ENCODE measurements at regions not wholly inside any gene's neighbourhood (a gene's known extent, or its start where the extent isn't known, plus 50 kb on each side); places are given as distances from the start of the nearest gene placed in this dataset.
"Not testable (repeated sequence)": the region's sequence is repeated elsewhere in the genome, so short reads cannot be mapped to it uniquely, and the experiment has no call there.

DNA sequence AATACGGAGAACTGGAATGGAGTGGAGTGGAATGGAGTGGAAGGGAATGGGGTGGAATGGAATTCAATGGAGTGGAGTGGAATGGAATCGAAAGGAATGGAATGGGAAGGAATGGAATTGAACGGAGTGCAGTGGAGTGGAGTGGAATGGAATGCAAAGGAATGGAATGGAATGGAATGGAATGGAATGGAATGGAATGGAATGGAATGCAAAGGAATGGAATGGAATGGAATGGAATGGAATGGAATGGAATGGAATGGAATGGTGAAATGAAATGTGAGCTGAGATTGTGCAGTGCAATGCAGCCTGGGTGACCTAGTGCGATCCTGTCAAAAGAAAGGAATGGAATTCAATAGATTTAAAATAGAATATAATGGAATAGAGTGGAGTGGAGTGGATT is 357.3 kb upstream of the WSB1 start:
- not testable (repeated sequence) for DNase-seq

DNA sequence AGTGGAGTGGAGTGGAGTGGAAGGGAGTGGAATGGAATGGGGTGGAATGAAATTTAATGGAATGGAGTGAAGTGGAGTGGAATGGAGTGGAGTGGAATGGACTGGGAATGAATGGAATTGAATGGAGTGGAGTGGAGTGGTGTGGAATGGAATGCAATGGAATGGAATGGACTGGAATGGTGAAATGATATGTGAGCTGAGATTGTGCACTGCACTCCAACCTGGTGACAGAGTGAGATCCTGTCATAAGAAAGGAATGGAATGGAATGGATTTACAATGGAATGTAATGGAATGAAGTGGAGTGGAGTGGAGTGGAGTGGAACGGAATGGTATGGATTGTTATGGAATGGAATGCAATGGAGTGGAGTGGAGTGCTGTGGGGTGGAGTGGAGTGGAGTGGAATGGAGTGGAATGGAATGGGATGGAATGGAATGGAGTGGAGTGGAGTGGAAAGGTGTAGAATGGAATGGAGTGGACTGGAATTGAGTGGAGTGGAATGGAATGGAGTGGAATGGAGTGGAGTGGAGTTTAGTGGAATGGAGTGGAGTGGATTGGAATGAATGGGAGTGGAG is 356.1 kb upstream of the WSB1 start:
- DNase-seq: not testable (repeated sequence)

DNA sequence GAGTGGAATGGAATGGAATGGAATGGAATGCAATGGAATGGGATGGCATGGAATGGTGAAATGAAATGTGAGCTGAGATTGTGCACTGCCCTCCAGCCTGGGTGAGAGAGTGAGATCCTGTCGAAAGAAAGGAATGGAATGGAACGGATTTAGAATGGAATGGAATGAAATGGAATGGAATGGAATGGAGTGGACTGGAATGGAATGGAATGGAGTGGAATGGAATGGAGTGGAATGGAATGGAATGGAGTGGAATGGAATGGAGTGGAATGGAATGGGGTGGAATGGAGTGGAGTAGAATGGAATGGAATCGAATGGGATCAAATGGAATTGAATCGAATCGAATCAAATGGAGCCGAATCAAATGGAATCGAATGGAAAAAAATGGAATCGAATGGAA is 354.2 kb upstream of the WSB1 start:
- DNase-seq: not testable (repeated sequence)

DNA sequence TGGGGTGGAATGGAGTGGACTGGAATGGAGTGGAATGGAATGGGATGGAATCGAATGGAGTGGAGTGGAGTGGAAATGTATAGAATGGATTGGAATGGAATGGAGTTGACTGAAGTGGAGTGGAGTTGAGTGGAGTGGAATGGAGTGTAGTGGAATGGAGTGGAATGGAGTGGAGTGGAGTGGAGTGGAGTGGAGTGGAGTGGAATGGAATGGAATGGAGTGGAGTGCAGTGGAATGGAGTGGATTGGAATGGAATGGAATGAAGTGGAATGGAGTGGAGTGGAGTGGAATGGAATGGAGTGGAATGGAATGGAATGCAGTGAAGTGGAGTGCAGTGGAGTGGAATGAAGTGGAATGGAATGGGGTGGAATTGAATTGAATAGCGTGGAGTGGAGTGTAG is 353.3 kb upstream of the WSB1 start:
- not testable (repeated sequence) for DNase-seq

DNA sequence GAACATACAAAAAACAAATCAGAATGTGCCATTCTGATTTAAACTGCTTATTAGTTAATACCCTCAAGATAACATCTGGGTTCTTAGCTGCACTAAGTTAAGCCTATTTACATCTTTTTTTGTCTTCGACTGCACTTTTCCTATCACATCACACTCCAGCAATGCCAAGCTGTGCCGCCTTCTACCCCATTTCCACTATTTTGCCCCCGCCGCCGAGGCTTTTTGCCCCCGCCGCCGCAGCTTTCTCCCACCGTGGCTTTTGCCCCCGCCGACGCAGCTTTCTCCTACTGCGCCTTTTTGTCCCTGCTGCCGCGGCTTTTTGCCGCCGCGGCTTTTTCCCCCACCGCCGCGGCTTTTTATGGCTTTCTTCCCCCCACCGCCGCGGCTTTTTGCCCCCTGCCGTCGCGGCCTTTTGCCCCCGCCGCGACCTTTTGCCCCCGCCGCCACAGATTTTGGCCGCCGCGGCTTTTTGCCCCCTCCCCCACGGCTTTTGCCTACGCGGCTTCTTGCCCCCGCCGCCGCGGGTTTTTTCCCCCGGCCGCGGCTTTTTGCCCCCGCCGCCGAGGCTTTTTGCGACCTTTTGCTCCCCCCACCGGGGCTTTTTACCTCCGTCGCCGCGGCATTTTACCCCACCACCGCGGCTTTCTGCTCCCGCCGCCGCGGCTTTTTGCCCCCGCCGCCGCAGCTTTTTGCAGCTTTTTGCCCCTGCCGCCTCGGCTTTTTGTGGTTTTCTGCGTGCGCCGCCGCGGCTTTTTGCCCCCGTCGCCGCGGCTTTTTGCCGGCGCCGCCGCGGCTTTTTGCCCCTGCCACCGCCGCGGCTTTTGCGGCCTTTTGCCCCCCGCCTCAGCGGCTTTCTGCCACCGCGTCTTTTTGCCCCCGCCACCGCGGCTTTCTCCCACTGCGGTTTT is 331.4 kb upstream of the WSB1 start:
- no peak for DNase-seq

DNA sequence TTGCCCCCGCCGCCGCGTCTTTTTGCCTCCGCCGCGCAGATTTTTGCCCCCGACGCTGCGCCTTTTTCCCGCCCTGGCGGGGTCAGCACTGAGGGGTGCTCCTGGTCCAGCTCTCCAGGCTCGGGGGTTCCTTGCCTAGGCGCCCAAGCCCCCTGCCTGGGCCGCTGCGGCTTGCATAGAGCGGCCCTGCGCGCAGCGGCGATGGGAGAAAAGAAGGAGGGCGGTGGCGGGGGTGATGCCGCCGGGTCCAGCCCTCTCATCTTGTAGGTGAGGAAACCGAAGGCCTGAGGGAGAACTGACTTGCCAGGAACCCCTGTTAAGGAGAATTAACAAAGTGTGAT is 330.8 kb upstream of the WSB1 start:
- no peak for DNase-seq

DNA sequence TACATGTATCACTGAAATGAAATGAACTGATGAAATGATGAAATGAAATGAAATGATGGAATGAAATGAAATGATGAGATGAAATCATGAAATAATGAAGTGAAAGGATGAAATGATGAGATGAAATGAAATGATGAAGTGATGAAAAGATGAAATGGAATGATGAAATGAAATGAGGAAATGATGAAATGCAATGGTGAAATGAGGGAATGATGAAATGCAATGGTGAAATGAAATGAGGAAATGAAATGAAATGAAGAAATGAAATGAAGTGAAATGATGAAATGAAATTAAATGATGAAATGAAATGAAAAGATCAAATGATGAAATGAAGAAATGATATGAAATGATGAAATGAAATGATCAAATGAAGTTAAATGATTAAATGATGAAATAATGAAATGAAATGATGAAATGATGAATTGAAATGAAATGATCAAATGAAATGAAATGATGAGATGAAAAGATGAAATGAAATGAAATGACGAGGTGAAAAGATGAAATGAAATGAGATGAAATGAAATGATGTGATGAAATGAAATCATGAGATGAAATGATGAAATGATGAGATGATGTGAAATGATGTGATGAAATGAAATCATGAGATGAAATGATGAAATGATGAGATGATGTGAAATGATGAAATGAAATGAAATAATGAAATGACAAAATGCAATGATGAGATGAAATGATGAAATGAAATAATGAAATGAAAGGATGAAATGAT is 327.9 kb upstream of the WSB1 start:
- not testable (repeated sequence) for DNase-seq

DNA sequence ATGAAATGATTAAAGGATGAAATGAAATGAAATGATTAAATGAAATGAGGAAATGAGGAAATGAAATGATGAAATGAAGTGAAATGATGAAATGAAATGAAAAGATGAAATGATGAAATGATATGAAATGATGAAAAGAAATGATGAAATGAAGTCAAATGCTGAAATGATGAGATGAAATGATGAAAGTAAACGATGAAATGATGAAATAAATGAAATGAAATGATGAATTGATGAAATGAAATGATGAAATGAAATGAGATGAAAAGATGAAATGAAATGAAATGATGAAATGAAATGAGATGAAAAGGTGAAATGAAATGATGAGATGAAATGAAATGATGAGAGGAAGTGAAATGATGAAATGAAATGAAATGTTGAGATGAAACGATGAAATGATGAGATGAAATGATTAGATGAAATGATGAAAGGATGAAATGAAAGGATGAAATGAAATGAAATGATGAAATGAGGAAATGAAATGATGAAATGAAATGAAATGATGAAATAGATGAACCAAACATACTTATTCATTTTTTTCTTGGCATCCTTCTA is 327.2 kb upstream of the WSB1 start:
- DNase-seq: not testable (repeated sequence)

DNA sequence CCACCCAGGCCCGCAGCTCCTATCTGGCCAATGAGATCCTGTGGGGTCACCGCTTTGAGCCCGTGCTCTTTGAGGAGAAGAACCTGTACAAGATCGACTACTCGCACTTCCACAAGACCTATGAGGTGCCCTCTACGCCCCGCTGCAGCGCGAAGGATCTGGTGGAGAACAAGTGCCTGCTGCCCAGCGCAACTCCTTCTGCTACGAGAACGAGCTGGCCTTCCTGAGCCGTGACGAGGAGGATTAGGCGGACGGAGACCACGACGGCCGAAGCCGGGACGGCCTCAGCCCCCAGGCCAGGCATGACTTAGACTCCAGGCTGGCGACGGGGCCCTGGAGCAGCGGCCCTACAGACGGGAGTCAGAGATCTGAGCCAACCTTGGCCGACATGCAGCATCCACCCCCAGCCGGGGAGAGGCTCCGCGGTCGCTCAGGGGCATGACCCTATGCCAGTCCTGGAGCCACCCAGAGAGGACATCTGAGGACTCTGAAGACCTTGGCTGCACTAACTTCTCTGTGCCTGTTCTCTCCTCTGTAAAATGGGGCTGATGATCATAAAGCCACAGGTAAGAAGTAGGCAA is 312.0 kb upstream of the WSB1 start:
- DNase-seq: not testable (repeated sequence)

DNA sequence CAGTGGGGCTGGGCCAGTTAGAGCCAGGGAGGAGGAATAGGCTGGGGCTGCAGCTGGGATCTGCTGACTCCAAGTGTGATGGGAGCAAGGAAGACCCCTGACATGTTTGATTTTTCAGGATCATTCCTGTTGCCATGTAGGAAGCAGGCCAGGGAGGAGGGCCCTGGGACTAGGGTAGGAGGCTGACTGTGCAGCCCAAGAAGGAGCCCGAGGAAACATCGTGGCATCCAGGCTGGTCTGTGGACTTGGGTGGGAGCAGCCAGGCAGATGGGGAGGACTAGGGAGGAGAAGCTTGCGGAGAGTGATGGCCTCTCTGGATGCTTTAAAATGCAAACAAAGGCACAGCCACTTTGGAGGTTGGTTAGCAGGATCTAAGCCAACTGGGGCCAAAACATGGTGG is 311.4 kb upstream of the WSB1 start:
- not testable (repeated sequence) for DNase-seq

DNA sequence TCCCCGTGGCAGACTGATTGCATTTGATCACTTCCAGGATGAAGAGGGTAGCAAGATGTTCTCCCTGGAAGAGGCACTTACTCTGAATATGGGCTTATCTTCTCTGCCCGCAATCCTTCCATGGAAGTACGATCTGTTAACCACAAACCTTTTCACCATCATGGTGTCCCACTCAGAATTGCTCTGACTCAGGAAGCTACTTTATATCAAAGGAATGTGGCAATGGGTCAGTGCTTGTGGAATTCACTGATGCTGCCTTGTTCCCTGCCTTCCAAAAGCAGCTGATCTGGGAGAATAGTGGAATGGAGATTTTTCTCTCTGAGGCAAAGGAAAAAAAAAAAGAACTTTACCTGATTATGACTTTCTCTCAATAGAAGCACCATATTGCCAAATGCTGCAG is 306.1 kb upstream of the WSB1 start:
- DNase-seq: peak; percentile 51

DNA sequence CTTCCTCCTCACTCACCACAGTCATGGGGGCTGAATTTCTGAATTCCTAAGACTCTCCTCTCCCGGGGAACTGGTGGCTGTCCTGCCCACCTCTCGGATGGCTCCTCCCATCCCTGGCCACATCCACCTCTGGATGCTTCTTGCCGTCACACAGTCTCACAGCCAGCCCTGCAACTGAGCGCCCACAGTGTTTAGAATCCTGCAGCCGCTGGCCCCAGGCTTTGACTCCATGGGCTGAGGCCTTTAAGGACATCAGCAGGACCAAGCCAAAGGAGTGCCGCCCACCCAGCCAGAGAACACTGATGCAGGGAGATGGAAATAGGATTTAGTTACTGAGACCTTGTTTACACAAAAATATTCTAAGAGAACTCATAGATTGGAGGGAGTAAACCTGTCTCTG is 299.3 kb upstream of the WSB1 start:
- not testable (repeated sequence) for DNase-seq

DNA sequence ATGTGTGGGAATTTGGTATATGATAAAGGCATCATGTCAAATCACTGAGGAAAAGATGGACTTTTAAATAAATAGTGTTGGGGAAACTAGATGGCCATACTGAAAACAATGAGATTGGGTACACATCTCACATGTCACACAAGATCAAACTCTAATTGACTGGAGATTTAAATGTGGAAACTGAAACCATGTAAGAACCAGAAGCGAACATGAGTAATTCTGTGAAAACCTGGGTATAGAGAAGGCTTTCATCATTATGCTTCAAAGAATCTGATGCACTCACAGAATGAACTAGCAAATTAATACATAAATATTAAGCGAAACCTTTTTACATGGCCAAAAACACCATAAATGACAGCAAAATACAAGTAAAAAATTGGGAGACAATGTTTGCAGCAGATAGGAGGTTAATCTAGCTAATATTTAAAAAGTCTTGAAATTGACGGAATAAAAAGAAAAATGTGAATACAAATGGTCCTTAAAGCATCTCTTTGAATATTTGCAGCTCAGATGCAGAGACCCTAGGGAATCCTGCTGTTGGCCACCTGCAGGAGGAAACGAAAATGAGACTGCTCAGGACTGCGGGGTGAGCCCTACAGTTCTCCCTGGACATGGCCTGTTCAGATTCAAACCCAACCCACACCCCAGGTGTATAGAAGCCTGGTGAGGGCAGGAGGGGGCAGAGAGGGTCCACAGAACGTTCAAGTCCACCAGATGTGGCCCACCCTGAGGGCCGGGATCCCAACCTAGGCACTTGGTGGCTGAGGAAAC is 297.6 kb upstream of the WSB1 start:
- DNase-seq: not testable (repeated sequence)

DNA sequence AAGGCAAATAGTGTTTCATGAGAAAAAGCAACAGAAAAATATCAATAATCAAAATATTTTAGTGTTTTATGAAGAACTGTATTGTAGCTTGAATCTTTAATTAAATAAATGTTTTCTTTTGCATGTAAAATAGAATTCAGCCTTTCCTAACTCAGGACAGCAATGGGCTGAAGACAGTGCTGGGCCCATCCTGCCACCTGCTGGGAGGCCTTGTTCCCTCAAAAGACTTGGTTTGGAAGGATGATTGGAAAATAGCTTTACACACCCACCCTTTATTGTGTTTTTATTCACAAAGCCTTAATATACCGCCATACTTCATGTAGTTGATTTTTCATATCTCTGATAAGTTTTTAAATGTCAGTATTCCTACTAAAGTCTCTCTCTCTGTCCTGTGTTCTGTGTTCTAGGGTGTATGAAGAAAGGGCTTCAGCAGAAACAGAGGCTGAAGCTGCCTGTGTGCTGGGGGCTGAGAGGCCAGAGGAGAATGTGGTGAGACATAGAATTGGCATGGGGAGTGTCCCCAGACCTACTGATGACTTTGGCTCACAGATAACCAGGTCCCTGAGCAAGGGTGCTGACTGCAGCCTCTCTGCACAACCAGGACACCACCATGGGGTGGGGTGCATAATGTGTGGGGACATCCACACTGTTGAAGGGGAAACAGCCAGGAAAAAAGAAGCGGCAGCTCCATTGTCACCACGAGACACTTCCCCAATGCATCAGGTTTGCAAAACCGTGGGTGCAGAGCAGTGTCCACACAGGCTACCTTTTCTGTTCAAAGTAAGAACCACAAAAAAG is 286.0 kb upstream of the WSB1 start:
- DNase-seq: not testable (repeated sequence)

DNA sequence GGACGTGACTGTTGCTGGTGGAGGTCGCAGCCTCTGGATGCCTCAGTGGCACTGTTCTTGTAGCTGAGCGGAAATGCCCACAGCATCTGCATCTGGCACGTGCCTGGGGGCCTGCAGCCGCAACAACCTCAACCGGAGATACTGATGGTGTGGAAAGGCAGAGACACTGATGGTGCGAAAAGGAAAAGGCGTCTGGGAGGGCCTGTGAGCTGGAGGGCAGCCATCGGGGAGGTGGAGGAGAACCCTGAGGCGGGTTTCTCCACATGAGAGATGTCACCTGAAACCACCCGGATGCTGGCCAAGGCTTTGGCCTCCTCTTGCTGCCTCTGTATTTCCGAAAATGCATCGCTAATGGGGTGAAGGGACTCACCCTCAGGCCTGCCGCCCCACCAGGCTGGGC is 284.8 kb upstream of the WSB1 start:
- no peak for DNase-seq

DNA sequence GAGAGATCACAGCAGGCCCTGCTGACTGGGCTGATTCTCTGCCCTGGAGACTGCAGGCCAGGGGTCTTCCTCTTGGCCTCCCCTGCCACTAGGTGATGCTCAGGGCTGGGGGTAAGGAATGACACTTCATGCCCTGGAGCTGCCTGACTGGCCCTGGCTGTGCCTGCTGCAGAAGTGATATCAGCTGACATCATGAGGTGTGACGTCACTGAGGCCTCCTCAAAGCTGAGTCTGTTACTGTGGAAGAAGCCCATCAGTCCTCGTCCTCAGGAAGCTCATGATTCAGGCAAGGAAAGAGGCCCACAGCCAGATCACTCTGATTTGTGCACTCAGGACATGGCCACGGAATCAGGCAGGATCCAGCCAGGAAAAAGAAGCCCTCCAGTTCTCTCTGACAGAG is 283.8 kb upstream of the WSB1 start:
- DNase-seq: not testable (repeated sequence)

DNA sequence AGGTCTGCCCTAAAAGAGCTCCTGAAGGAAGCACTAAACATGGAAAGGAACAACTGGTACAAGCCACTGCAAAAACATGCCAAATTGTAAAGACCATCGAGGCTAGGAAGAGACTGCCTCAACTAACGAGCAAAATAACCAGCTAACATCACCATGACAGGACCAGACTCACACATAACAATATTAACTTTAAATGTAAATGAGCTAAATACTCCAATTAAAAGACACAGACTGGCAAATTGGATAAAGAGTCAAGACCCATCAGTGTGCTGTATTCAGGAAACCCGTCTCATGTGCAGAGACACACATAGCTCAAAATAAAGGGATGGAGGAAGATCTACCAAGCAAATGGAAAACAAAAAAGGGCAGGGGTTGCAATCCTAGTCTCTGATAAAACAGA is 263.4 kb upstream of the WSB1 start:
- not testable (repeated sequence) for DNase-seq

DNA sequence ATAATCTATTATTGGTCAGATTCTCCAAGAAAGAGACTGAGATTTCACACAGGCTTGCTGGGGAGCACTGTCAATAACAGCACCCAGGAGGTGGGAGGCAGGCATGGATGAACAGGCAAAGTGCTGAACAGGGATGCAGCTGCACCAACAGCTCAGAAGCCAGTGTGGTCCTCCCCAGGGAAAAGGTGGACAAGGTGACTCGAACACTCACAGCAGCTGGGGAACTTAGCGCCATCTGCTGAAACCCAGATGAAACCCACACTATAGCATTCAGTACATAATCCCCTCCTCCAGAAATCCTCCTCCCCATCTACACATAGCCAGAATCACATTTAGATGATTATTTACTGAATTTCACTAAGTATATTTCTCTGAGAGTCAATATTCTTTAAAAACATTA is 255.2 kb upstream of the WSB1 start:
- no peak for DNase-seq

DNA sequence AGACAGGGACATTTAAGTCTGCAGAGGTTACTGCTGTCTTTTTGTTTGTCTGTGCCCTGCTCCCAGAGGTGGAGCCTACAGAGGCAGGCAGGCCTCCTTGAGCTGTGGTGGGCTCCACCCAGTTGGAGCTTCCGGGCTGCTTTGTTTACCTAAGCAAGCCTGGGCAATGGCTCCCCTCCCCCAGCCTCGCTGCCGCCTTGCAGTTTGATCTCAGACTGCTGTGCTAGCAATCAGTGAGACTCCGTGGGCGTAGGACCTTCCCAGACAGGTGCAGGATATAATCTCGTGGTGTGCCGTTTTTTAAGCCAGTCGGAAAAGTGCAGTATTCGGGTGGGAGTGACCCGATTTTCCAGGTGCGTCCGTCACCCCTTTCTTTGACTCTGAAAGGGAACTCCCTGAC is 248.9 kb upstream of the WSB1 start:
- not testable (repeated sequence) for DNase-seq

DNA sequence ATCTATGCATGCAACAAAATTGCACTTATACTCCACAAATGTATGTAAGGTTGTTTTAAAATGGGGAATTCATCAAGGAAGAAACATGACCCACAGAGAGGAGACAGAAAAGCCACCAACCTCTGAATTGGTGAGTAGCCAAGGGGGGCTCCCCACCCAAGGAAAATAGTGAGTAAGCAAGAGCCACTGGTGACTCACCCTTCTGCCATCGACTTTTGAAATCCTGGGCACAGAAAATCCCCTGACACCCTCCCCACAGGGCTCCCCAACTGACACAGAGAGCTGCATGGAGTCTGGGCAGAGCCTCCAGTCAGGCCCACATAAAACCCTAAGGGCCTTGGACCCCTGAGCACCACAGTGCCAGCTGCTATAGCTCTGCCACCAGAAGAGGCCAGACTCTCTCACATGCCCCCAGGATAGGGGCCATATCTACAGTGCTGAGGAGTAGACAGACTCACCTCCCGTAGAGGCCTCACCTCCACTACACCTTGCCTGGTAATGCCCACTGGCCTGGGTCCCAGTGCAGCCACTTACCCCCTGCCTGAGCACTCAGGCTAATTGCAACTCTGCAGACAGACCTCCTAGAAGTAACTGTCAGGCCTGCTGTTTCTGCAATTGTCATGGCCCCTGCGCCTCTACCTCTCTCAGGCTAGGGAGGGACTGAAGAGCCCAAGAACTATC is 244.7 kb upstream of the WSB1 start:
- no peak for DNase-seq

DNA sequence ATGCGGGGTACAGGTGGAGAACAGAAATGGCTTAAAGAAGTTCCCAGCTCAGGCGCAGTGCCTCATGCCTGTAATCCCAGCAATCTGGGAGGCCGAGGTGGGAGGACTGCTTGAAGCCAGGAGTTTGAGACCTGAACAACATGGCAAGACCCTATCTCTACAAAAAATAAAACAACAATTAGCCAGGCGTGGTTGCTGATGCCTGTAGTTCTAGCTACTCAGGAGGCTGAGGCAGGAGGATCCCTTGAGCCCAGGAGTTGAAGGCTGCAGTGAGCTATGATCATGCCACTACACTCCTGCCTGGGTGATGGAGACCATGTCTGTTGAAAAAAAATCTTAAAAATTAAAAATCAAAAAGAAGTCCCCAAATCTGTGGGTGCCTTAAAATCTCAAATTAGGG is 228.3 kb upstream of the WSB1 start:
- no peak for DNase-seq

All from NCI-H226 (cell line).